ENCODE measurements at regions not wholly inside any gene's neighbourhood (a gene's known extent, or its start where the extent isn't known, plus 50 kb on each side); places are given as distances from the start of the nearest gene placed in this dataset.

GRCh38 chr12:89858718-89859117 lies 150.1 kb upstream of the ATP2B1 start:
- no peak overlapping the region for H3K4me3 ChIP-seq (replicated peaks; ENCODE audit: low read depth, low read length)
- TF ChIP-seq CTCF (IDR thresholded peaks at IDR 0.05; ENCODE audit: low read length, missing control alignments) = no peak
- DNase-seq (ENCODE audit: low read depth) = no peak

- TF ChIP-seq CTCF (IDR thresholded peaks at IDR 0.05; ENCODE audit: low read length, missing control alignments) = no peak
- no peak overlapping the region for H3K4me3 ChIP-seq (replicated peaks; ENCODE audit: low read depth, low read length)
- DNase-seq (ENCODE audit: low read depth) = no peak
Measured at GRCh38 chr12:89857652-89858274, 149.1 kb upstream of the ATP2B1 start.

GRCh38 chr12:89856431-89856830 lies 147.8 kb upstream of the ATP2B1 start:
- peak; percentile 93 for DNase-seq (ENCODE audit: low read depth)
- TF ChIP-seq CTCF (IDR thresholded peaks at IDR 0.05; ENCODE audit: low read length, missing control alignments) = no peak
- no peak overlapping the region for H3K4me3 ChIP-seq (replicated peaks; ENCODE audit: low read depth, low read length)

GRCh38 chr12:89848732-89849131 lies 140.1 kb upstream of the ATP2B1 start:
- TF ChIP-seq CTCF (IDR thresholded peaks at IDR 0.05; ENCODE audit: low read length, missing control alignments) = no peak
- no peak for DNase-seq (ENCODE audit: low read depth)
- no peak overlapping the region for H3K4me3 ChIP-seq (replicated peaks; ENCODE audit: low read depth, low read length)

GRCh38 chr12:89846473-89847055 lies 137.9 kb upstream of the ATP2B1 start:
- TF ChIP-seq CTCF (IDR thresholded peaks at IDR 0.05; ENCODE audit: low read length, missing control alignments) = no peak
- no peak for DNase-seq (ENCODE audit: low read depth)
- H3K4me3 ChIP-seq (replicated peaks; ENCODE audit: low read depth, low read length) = no peak overlapping the region

GRCh38 chr12:89845767-89846166 lies 137.1 kb upstream of the ATP2B1 start:
- H3K4me3 ChIP-seq (replicated peaks; ENCODE audit: low read depth, low read length) = no peak overlapping the region
- DNase-seq (ENCODE audit: low read depth) = no peak
- no peak for TF ChIP-seq CTCF (IDR thresholded peaks at IDR 0.05; ENCODE audit: low read length, missing control alignments)

- TF ChIP-seq CTCF (IDR thresholded peaks at IDR 0.05; ENCODE audit: low read length, missing control alignments) = no peak
- no peak for DNase-seq (ENCODE audit: low read depth)
- H3K4me3 ChIP-seq (replicated peaks; ENCODE audit: low read depth, low read length) = no peak overlapping the region
Measured at GRCh38 chr12:89845366-89845765, 136.7 kb upstream of the ATP2B1 start.
